NCI-H524 (cell line): ENCODE measurements at regions not wholly inside any gene's neighbourhood (a gene's known extent, or its start where the extent isn't known, plus 50 kb on each side); places are given as distances from the start of the nearest gene placed in this dataset.
A peak's percentile ranks its signal among the peaks of the same experiment; 100 is the strongest.
"Not testable (repeated sequence)": the region's sequence is repeated elsewhere in the genome, so short reads cannot be mapped to it uniquely, and the experiment has no call there.

Experiments
- DNase-seq, 2 experiments: peaks; one replicate each; lab custom pipeline; 2025; lab: John Stamatoyannopoulos, UW

DNA sequence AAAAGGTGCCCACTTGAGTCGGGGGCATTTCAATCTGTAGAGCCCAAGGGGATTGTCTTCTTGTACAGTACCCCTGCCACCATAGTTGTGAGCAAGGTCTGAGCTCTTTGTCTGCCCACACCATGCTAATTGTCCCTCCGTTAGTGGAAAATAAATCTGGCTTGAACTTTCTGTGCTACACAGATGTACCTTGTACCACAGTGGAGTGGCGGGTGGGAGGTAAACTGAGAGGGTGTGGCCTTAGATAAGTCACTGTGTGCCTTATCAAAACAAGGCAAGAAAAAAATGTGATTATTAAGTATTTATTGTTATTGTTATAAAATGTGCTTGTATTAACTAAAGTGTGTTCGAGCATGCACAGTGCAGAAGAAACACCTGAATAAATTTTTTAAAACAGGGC is 242.9 kb upstream of the C2CD4B start:
- no peak for DNase-seq

DNA sequence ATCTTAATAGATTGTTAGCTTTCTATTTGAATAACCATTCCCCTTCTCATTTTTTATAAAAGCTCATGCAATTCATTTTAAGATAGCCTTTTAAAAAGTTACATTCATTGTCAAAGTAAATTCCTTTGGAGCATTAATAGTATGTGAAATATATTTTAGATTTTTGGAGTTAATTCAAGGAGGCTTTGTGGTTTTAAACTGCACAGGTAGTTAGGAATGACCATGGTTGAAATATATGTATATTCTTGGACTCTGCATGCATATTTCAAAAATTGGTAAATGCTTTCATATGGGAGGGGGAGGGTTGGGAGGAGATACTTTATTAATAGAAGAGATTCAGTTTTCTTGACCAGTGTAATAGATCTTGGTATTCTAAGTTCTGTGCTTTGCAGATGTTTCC is 244.4 kb upstream of the C2CD4B start:
- no peak for DNase-seq

DNA sequence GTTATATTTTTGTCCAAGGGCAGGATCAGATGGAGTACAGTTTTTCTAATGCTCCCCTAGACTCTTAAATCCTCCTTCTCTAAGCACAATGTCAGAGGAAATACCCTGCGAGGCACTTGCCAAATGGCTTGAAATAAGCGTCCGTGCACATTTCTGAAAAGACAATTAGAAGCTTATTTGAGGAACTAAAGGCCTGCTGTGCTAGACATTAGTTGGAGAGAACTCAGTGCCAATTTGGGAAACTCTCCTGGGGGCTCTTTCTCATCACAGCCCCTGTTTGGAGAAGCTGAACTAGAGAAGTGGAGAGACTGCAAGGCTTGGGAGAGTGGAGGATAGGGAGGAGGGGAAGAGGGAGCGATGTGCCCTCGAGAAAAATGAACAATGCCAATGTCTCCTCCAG is 247.6 kb upstream of the C2CD4B start:
- no peak for DNase-seq

DNA sequence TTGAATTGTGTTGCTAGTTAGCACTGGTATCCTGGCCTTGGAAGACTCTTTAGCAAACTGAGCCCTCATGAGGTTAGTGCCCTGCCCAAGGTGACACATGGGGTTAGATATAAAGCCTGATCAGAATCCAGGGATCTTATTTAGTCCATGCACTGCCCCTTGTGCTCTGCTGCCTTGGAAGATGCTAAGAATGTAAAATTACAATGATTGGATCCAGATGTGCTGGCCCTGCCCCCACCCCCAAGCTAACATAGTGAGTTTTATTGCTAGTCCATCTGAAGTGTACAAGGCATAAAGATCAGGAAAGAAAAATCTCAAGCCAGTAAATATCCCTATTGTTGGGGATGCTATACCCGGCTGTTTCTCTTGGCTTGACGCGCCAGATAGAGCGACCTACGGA is 248.1 kb upstream of the C2CD4B start:
- DNase-seq = no peak

DNA sequence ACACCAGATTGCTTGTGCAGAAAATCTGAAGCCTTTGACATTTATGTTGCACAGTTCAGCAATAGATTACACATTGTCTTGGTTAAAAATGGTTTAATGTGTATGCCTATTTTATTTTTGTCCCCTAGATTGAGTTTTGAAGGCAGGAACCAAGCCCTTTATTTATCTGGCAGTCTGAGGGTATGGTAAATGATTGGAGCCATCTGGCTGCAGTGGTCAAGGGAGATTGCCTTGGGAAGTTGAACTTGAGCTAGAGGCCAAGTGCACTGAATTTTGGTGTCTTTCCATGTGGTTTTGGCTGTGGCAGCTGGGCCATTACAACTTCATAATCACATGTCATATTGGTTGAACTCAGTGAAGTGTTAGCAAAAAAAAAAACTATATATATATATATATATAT is 248.7 kb upstream of the C2CD4B start:
- no peak for DNase-seq

DNA sequence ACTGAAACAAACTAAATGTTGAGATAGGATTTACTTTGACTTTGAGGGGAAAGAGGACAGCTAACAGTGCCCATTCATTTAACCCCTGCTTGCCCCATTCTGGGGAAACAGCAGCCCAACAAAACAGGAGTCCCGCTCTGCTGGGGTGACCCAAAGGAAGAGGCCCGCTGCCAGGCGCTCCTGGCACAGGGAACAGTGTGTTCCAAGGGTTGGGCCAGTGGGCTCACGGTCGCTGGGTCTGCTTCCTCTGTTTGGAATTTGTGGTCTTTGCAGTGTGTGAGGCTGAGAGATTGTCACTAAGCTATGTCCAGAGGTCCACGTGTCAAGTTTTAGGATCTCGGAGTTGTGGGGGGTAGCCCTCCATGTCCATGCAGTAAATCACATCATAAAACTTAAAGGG is 250.4 kb upstream of the C2CD4B start:
- no peak for DNase-seq

DNA sequence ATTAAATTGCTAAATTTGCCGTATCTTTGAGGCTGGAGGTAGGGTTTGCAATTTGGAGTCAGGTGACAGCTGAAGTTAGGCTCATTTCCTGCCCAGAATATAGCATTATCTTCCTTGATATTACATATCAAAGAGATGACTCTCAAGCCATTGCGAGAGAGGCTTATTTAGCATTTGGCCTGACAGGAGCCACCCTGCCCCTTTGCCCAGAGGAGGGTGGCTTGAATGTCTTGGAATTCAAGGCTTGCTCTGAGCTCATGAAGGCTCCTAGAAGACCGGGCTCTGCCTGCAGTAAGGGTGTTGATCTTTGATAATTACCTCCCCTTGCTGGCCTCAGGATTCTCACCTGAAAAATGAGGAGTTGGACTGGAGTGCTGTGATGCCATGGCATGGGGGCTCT is 251.4 kb upstream of the C2CD4B start:
- no peak for DNase-seq

DNA sequence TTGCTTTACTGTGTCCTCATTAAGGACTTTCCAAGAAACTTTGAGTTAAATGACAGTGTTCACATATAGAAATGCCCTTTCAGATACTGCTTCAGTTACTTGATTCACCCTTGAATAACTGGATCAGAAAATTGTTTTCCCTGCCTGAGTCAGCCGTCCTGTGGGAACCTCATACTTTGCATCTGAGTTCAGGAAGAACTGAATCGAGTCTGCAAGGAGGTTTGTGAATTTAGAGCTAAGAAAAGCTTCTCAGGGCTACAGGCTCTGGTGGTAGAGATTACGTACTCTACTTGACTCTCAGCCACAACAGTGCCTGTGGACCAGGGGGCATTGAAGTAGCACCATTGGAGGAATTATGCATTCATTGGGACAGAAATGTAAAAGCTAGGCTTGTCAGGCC is 252.4 kb upstream of the C2CD4B start:
- no peak for DNase-seq

DNA sequence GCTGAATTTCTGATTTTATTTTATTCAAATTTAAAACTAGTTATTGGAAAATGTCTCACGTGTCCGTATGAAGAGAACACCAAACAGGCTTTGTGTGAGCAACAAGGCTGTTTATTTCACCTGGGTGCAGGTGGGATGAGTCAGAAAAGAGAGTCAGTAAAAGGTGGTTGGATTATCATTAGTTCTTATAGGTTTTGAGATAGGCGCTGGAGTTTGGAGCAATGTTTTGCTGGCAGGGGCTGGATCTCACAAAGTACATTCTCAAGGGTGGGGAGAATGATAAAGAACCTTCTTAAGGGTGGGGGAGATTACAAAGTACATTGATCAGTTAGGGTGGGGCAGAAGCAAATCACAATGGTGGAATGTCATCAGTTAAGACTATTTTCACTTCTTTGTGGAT is 253.4 kb upstream of the C2CD4B start:
- DNase-seq = not testable (repeated sequence)

DNA sequence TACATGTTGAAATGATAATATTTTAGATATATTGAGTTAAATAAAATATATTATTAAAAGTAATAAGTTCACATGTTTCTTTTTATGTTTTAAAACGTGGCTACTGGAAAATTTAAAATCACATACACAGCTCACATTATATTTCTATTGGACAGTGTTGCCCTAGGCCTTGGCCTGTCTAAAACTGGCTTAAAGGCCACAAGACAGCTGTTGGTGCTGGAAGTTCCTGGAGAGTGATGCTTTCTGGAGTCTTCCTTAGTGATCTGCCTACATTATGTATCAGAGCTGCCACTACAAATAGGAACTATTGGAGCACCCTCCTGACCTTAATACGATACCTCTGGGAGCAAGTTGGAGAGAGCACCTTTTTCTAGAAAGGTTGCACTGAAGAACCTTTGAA is 254.1 kb upstream of the C2CD4B start:
- no peak for DNase-seq

DNA sequence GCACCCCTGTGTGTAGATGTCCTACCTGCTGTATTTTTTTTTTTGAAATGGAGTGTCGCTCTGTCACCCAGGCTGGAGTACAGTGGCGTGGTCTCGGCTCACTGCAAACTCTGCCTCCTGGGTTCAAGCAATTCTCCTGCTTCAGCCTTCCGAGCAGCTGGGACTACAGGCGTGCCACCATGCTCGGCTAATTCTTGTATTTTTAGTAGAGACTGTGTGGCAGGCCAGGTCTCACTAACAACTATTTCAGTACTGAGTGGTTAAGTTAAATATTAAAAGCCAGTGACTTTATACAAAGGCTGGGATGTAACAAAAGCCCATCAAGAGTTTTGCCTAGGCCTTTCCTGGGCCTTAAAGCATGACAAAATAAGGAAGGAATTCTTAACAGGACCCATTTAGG is 255.3 kb upstream of the C2CD4B start:
- not testable (repeated sequence) for DNase-seq

DNA sequence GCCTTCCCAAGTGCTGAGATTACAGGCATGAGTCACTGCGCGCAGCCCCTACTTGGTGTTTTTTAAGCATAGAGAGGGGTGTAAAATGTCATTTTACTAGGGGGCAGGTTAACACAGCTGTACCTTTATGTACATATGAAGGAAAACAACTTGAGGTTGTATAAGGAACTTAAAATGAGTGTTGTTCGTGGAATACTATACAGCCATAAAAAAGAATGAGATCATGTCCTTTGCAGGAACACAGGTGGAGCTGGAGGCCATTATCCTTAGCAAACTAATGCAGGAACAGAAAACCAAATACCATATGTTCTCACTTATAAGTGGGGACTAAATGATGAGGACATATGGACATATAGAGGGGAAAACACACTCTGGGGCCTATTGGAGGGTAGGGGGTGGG is 256.2 kb upstream of the C2CD4B start:
- peak; percentile 50 to 90 for DNase-seq

DNA sequence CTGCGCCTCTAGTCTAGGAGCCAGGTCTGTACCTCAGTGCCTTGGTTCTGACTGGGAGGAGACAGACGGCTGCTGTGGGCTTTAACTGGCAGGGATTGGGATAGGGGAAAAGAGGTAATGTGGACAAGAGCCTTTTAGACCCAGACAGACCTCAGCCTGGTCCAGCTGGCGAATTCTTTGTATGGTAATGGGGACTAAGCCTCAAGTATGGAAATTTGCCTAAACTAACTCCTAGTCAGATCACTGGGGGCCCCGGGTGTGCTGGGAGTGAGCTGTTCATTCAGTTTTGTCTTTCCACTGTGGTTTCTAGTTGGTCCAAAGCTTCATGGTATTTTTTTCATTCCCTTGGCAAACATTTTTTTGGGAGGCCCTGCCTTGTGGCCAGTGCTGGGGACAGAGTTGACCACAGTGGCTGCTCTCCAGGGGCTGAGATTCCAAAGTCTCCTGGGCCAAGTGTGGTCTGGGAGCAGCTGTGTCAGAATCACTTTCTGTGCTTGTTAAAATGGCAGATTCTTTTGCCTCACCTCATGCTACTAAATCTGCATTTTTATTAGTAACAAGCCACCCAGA is 261.4 kb upstream of the C2CD4B start:
- no peak for DNase-seq

DNA sequence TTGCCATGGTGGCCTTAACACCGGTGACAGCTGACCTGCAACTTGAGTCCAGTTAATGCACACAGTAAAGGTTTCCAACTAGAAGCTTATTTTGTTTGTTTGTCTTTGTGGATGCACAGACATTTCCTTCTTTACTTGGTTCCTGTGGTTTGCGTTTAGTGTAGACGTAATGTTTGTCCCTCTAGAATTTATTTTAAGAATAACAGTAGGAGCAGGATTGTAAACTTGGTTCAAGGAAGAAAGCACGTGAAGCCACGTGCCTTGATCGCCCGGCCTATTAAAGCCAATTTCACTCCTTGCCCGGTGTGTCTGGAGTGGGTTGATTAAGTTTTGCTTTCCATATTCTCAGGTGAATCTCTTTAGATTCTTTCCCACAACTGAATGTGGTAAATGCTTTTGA is 263.2 kb upstream of the C2CD4B start:
- DNase-seq = no peak

DNA sequence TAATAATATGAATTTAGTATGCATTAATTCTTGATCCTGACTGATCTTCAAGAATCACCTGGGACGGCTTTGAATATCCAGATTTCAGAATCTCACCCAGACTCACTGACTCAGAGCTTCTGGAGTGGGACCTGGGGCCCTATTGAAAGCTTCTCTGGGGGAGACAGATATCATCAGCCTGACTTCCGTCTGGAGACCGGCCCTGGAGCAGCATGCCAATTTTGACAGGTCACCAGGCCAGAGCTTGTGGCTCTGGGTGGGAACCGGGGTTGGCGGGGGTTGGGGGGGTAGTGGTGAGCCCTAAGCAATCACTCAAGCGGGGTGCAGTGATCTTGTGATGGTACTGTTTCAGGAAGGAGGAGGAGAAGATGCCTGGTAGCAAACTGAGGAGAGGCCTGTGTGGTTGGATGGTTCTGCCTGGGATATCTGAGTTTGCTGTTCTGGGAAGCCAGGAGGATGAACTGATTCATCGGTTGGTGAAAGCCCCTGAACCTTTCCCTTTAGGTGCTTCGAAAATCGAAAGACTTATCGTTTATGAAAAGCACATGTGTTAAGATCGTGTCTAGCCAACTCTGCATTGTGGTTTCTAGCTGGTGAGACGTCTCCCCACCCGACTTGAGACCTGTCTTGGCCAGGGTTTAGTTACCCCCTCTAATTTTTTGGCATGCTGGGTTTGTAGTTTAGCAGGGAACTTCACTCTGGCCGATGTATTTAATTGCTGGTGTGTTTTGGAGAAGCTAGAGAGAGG is 263.9 kb upstream of the C2CD4B start:
- no peak for DNase-seq

DNA sequence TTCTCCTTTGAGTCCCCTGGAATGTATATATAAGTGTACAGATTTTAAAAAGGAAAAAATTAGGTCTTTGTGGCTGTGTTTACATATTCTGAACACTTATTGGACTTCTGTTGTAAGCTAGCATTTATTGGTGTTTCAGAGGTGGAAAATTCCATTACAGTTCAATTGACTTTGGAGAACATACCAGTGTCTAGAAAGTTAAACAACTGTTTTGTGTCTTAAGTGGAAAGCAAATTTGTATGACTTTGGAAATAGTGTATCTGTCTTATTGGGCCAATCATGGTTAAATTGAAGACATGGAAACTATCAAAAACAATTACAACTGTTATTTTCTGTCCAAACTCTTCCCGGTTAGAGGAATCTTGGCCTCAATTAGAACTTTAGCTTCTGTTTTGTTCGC is 265.0 kb upstream of the C2CD4B start:
- DNase-seq = no peak

DNA sequence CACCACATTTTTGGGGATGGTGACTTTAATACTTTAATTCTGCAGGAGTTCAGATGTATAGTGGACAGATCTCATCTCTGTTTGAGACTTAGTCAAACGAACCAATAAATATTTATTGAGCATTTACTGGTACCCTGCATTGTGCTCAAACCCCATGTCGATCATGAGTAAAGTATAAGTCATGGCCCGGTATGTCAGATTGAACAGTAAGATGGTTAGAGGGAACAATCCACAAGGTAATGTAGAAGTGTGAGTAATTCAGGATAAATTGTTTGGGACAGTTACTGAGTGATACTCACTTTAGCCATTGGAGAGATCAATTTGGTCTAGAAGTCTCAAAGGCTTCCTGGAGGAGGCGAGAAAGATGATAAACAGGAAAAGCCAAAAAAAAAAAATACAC is 265.5 kb upstream of the C2CD4B start:
- DNase-seq = no peak

DNA sequence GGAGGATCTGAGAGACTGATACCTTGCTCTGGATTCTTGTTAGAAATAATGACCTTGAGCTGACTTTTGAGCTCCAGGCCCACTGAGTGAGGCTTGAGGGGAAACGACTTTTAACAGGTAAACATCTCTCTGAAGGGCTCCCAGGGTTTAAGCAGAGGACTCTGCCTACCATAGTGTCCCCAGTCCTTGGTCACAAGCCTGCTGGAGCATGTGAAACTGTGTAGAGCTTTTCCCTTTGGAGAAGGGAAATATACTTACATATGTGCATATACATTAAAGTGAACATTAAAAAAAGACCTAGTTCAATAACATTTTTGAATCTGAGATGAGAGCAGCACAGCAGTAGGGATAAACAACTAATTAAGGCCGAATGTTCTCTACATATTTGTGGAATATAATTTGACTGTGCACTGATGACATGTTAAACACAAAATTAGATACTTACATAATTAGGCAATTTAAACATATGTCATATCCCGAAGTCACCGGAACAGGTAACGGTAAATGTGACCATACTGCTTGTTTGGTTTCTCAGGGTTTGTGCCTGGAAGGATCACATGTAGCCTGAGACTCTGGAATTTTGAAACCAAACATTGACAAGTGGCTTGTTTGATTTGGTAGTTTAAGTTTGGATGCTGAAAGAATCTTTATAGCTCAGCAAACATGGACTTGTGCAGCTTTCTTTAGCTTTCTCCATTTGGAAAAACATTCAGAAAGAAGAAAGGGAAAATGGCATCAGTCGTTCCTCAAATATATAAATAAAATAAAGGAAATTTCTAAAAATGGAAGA is 266.1 kb upstream of the C2CD4B start:
- DNase-seq = no peak

DNA sequence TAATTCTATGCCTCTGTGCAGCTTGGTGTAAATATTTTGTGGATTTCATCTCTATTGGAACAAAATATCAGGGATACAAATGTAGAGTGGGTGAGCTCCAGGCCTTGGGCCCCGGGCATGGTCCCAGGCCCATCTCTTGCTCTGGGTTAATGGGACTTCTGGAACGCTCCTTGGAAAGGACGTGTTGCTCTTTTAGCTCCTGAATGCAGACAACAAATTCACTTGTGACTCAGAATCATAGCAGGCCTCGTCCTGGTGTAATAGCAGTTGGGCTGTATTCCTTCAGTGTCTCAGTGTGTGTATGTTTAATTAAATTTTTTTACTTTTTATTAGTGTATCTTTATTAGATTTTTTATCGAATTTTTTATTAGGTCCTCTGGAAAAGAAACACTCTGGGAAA is 266.7 kb upstream of the C2CD4B start:
- DNase-seq = no peak

DNA sequence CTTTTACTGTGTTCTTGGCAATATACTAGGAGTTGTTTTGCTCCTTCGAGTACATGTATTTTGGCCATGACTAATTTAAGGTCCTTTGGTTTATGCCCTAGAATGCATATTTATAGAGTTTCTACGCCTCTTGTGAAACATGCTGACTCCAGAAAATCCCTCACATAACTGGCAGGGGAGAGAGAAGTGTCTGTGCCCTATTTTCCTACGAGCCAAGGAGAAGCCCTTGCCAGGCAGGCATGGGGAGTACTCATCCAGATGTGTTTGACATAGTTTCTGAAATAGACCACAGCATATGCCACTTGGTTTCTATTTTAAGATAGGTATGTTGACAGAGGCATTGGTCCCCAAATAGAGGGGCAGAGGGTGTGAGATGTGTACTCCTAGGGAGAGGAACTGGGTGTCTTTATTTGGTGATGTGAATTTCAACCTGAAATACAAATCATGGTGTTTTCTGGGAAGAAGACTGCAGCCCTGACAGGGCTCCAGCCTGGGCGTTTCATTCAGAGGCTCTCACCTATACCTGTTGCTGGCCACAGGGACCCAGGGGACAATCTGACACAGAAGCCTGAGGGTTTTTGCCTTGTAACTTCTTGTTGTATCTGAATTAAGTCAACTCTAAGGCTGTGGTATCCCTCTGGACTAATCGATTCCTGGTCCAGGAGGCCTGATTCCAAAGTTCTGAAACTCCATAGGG is 267.8 kb upstream of the C2CD4B start:
- no peak for DNase-seq

DNA sequence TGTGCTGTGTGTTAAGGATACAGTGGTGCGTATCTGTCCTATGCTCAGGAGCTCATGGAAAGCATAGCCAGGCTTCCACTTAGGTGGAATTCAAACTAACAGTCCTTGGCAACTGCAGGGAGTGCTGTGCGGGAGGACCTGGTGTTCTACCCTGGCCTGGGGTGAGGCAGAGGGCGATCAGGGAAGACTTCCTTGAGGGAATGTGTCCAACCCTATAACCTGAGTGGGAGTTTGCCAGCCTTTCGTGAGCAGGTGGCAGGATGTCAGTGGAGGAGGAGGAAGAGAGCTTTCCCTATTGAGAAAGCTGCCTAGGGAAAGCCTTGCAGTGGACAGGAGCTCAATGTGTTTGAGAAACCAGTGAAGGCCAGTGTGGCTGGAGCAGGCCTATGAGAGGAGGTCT is 271.1 kb upstream of the C2CD4B start:
- DNase-seq = no peak

DNA sequence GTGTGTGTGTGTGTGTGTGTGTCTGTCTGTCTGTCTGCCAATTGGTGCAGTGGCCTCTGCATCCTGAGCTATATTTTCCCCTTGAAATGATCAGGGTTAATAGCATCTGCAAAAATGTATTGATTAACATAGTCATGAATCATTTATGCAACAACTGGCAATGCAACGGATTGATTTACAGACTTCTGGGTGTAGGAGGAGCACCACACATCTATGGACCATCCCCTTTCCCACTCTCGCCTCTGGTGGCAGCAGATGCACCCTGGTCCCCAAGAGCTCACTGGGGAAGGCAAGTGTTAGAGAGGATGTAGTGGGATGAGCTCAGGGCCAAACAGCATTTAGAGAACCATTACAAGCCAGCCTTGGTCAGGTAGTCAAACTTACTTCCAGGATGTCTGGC is 272.7 kb upstream of the C2CD4B start:
- DNase-seq = no peak

DNA sequence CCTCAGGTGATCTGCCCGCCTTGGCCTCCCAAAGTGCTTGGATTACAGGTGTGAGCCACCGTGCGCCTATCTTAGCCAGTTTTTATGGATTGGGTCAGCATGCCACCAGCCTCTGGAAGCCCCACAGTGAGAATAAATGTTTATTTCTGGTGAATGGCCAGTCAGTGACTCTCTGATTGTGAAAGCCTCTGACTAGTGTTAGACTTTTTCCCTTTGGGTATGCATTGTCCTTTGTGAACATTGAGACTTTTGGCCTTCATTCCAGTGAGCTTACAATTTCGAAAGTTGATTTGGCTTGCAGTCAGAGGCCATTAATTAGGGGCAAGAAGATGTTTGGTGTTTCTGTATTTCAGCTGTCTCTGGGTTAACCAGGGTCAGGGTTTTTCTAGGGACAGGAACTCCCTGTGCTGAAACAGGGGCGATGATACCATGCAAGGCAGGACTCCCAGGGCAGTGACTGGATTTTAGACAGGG is 274.5 kb upstream of the C2CD4B start:
- no peak for DNase-seq
